ENCODE measurements at regions not wholly inside any gene's neighbourhood (a gene's known extent, or its start where the extent isn't known, plus 50 kb on each side); places are given as distances from the start of the nearest gene placed in this dataset.

DNA sequence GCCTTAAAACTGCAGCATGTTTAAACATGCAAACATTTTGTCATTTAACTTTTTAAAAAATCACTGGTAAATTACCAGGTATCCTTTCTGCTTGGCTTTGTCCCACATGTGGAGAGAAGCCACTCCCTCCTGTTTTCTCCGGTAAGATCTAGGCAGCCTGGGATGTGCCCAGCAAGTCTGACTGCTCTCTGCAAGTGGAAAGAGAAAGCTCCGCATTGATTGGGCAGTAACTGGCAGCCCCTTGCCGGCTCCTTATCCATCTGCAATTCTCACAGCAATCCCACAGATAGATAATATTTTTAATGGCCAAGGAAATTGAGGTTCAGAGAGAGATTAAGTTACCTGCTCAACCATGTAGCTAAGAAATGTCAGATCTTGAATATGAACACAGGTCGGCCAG, 136.1 kb downstream of the TMEM200C start:
- no peak for DNase-seq (ENCODE audit: extremely low spot score)
- TF ChIP-seq FOXK2 (IDR thresholded peaks at IDR 0.05): no peak
- no peak for TF ChIP-seq TARDBP (IDR thresholded peaks at IDR 0.05)
- TF ChIP-seq PKNOX1 (IDR thresholded peaks at IDR 0.05): no peak
- no peak for TF ChIP-seq ZNF384 (IDR thresholded peaks at IDR 0.05)
- POLR2A ChIA-PET: interaction anchor here (0.6 kb wide), 1 partner anchor 17 kb away, joined by 3 read pairs; no protein-coding TSS in a partner anchor
- CTCF ChIA-PET: no interaction called here

GRCh38 chr18:5756823-5757222, 138.5 kb downstream of the TMEM200C start:
- TF ChIP-seq ELF4 (IDR thresholded peaks at IDR 0.05): no peak
- no peak for TF ChIP-seq FOXK2 (IDR thresholded peaks at IDR 0.05)
- no peak for TF ChIP-seq L3MBTL2 (conservative IDR thresholded peaks at IDR 0.05)
- TF ChIP-seq HDGF (IDR thresholded peaks at IDR 0.05; ENCODE audit: borderline replicate concordance): no peak
- TF ChIP-seq ARNT (IDR thresholded peaks at IDR 0.05): no peak
- TF ChIP-seq ZNF384 (IDR thresholded peaks at IDR 0.05): no peak
- TF ChIP-seq SUZ12 (IDR thresholded peaks at IDR 0.05): no peak
- ChIA-PET CTCF (no interaction called here), POLR2A (no interaction called here)
- no peak for DNase-seq (ENCODE audit: extremely low spot score)

- POLR2A ChIA-PET: no interaction called here
- CTCF ChIA-PET: no interaction called here
- DNase-seq (ENCODE audit: extremely low spot score): no peak
- TF ChIP-seq PKNOX1 (IDR thresholded peaks at IDR 0.05): no peak
- TF ChIP-seq CTBP1 (IDR thresholded peaks at IDR 0.05; ENCODE audit: borderline replicate concordance): no peak
- TF ChIP-seq BHLHE40 (IDR thresholded peaks at IDR 0.05; ENCODE audit: borderline replicate concordance): no peak
- no peak for TF ChIP-seq TARDBP (IDR thresholded peaks at IDR 0.05)
- no peak for TF ChIP-seq SUZ12 (IDR thresholded peaks at IDR 0.05)
- no peak for TF ChIP-seq FOXM1 (IDR thresholded peaks at IDR 0.05; ENCODE audit: borderline replicate concordance)
- TF ChIP-seq FOXK2 (IDR thresholded peaks at IDR 0.05): no peak
- no peak for TF ChIP-seq SP1 (IDR thresholded peaks at IDR 0.05)
- TF ChIP-seq ELF4 (IDR thresholded peaks at IDR 0.05): no peak
- TF ChIP-seq ZNF384 (IDR thresholded peaks at IDR 0.05): no peak
- TF ChIP-seq NFRKB (IDR thresholded peaks at IDR 0.05): no peak
- TF ChIP-seq HDGF (IDR thresholded peaks at IDR 0.05; ENCODE audit: borderline replicate concordance): no peak
- TF ChIP-seq FOXA1 (IDR thresholded peaks at IDR 0.05): no peak
- TF ChIP-seq ARNT (IDR thresholded peaks at IDR 0.05): no peak
- TF ChIP-seq LEF1 (IDR thresholded peaks at IDR 0.05; ENCODE audit: borderline replicate concordance): no peak
- no peak for TF ChIP-seq L3MBTL2 (conservative IDR thresholded peaks at IDR 0.05)
Observed at GRCh38 chr18:5747678-5748077, 147.6 kb downstream of the TMEM200C start.

GRCh38 chr18:5746844-5747243, 148.5 kb downstream of the TMEM200C start:
- CTCF ChIA-PET: no interaction called here
- POLR2A ChIA-PET: no interaction called here
- no peak for DNase-seq (ENCODE audit: extremely low spot score)
- no peak for TF ChIP-seq PKNOX1 (IDR thresholded peaks at IDR 0.05)
- TF ChIP-seq ELF4 (IDR thresholded peaks at IDR 0.05): no peak
- TF ChIP-seq BHLHE40 (IDR thresholded peaks at IDR 0.05; ENCODE audit: borderline replicate concordance): no peak
- TF ChIP-seq L3MBTL2 (conservative IDR thresholded peaks at IDR 0.05): no peak
- TF ChIP-seq CTBP1 (IDR thresholded peaks at IDR 0.05; ENCODE audit: borderline replicate concordance): no peak
- TF ChIP-seq ARNT (IDR thresholded peaks at IDR 0.05): no peak
- no peak for TF ChIP-seq FOXA1 (IDR thresholded peaks at IDR 0.05)
- no peak for TF ChIP-seq SUZ12 (IDR thresholded peaks at IDR 0.05)
- TF ChIP-seq FOXM1 (IDR thresholded peaks at IDR 0.05; ENCODE audit: borderline replicate concordance): no peak
- TF ChIP-seq SP1 (IDR thresholded peaks at IDR 0.05): no peak
- no peak for TF ChIP-seq HDGF (IDR thresholded peaks at IDR 0.05; ENCODE audit: borderline replicate concordance)
- TF ChIP-seq ZNF384 (IDR thresholded peaks at IDR 0.05): no peak
- TF ChIP-seq LEF1 (IDR thresholded peaks at IDR 0.05; ENCODE audit: borderline replicate concordance): no peak
- no peak for TF ChIP-seq NFRKB (IDR thresholded peaks at IDR 0.05)
- TF ChIP-seq FOXK2 (IDR thresholded peaks at IDR 0.05): no peak
- no peak for TF ChIP-seq TARDBP (IDR thresholded peaks at IDR 0.05)

DNA sequence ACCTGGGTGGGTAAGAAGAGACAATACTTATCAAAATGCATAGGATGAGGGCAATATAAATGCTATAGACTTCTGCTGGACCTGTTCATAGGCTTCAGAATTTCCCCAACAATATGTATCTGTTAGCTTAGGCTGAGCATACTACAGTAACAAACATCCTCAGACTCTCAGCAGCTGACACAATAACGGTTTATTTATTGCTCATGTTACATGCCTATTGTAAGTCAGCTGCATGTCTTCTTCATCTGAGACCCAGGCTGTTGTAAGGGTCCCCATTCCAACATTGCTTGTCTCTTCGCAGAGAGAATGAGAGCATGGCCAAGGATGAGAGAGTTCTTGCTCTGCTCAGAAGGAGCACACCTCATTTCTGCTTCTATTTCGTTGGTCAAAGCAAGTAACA, 150.7 kb downstream of the TMEM200C start:
- no peak for DNase-seq (ENCODE audit: extremely low spot score)
- TF ChIP-seq ARNT (IDR thresholded peaks at IDR 0.05) (no peak), TARDBP (IDR thresholded peaks at IDR 0.05) (no peak), FOXM1 (IDR thresholded peaks at IDR 0.05; ENCODE audit: borderline replicate concordance) (no peak), NFRKB (IDR thresholded peaks at IDR 0.05) (no peak), SP1 (IDR thresholded peaks at IDR 0.05) (no peak), HDGF (IDR thresholded peaks at IDR 0.05; ENCODE audit: borderline replicate concordance) (no peak), LEF1 (IDR thresholded peaks at IDR 0.05; ENCODE audit: borderline replicate concordance) (no peak), ELF4 (IDR thresholded peaks at IDR 0.05) (no peak), CTBP1 (IDR thresholded peaks at IDR 0.05; ENCODE audit: borderline replicate concordance) (no peak), FOXK2 (IDR thresholded peaks at IDR 0.05) (no peak), BHLHE40 (IDR thresholded peaks at IDR 0.05; ENCODE audit: borderline replicate concordance) (no peak), FOXA1 (IDR thresholded peaks at IDR 0.05) (no peak)
- POLR2A ChIA-PET: no interaction called here
- CTCF ChIA-PET: no interaction called here

DNA sequence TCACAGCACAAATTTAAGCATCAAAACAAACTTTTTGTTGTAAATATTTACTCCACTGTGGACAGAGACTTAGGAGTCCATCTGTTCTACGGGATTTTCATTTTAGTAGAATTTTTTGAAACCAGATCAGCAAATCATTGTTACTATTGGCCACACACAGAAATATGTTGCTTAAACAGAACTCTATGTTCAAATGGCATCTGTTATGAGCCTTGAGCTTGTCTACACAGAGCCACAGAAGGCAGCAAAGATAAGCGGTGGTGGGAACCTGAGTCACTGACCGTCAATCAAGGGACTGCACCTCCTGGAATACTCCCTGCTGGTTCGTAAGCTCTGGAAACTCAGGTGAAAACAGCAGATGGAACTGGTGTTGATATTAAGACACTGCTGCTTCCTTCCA, 156.8 kb downstream of the TMEM200C start:
- DNase-seq (ENCODE audit: extremely low spot score): no peak
- ChIA-PET CTCF (no interaction called here), POLR2A (no interaction called here)
- TF ChIP-seq CTBP1 (IDR thresholded peaks at IDR 0.05; ENCODE audit: borderline replicate concordance) (no peak), PKNOX1 (IDR thresholded peaks at IDR 0.05) (no peak), NFRKB (IDR thresholded peaks at IDR 0.05) (no peak), ELF4 (IDR thresholded peaks at IDR 0.05) (no peak)

Measured in HEK293T (cell line).